Neutrophil (primary cell): ENCODE measurements at regions not wholly inside any gene's neighbourhood (a gene's known extent, or its start where the extent isn't known, plus 50 kb on each side); places are given as distances from the start of the nearest gene placed in this dataset.

ENCODE experiments used
- H3K27ac ChIP-seq: fragments of 200-600 bp; sonication (generic); 2 replicates; pipeline ENCODE4 v1.5.1; 2016; ENCODE audit warnings: mild to moderate bottlenecking, moderate library complexity
- H3K27me3 ChIP-seq: fragments of 200-600 bp; sonication (generic); 2 replicates; pipeline ENCODE4 v1.6.0; 2016; ENCODE audit warnings: mild to moderate bottlenecking
- H3K36me3 ChIP-seq: fragments of 200-600 bp; sonication (generic); 2 replicates; pipeline ENCODE4 v1.5.1; 2017
- H3K4me1 ChIP-seq, 2 experiments: fragments of 200-600 bp in 1 of 2; sonication (generic) in 1 of 2; 1 replicate in 1 of 2; 2 replicates in 1 of 2; pipeline versions ENCODE4 v1.5.1 to v1.6.1; 2013 to 2016; ENCODE audit warnings: low read depth in 1 of 2, low read length in 1 of 2, mild to moderate bottlenecking in 1 of 2, moderate library complexity in 1 of 2; ENCODE audit not compliant: control insufficient read depth in 1 of 2, insufficient read depth in 1 of 2
- H3K4me3 ChIP-seq, 2 experiments: fragments of 200-600 bp in 1 of 2; sonication (generic) in 1 of 2; 1 replicate in 1 of 2; 2 replicates in 1 of 2; pipeline ENCODE4 v1.5.1; 2013 to 2016; ENCODE audit warnings: low read depth in 1 of 2, low read length in 1 of 2, mild to moderate bottlenecking in 1 of 2, moderate library complexity in 1 of 2
- H3K9me3 ChIP-seq: fragments of 200-600 bp; sonication (generic); 2 replicates; pipeline ENCODE4 v1.5.1; 2016
- CTCF ChIP-seq: fragments of 200-600 bp; sonication (generic); IDR thresholded peaks from 2 replicates; pipeline ENCODE4 v1.5.1; 2016; ENCODE audit warnings: antibody characterized with exemption

GRCh38 chr3:182690172-182690571 is 103.1 kb upstream of the ATP11B start:
- no peaks in the 10 kb centered on the region for H3K27me3 ChIP-seq
- TF ChIP-seq CTCF = no peak
- H3K36me3 ChIP-seq = no peaks in the 10 kb centered on the region
- no peaks in the 10 kb centered on the region for H3K9me3 ChIP-seq
- no peak overlapping the region for H3K27ac ChIP-seq
- no peak overlapping the region for H3K4me3 ChIP-seq
- H3K4me1 ChIP-seq = peaks cover 38 to 40% of the 10 kb centered on the region in 2 experiments

- Histone ChIP-seq H3K27ac (peak overlapping the region; percentile 84), H3K36me3 (no peaks in the 10 kb centered on the region), H3K4me1 (peaks cover 34 to 40% of the 10 kb centered on the region in 2 experiments), H3K4me3 (peak overlapping the region in 1 of 2 experiments; percentile 5), H3K27me3 (no peaks in the 10 kb centered on the region), H3K9me3 (no peaks in the 10 kb centered on the region)
- TF ChIP-seq CTCF = no peak
Measured at GRCh38 chr3:182692021-182692420, 101.3 kb upstream of the ATP11B start.

GRCh38 chr3:182692695-182693094 is 100.6 kb upstream of the ATP11B start:
- peak overlapping the region; percentile 5 to 15 for H3K4me3 ChIP-seq
- peak overlapping the region; percentile 84 for H3K27ac ChIP-seq
- no peaks in the 10 kb centered on the region for H3K27me3 ChIP-seq
- TF ChIP-seq CTCF = no peak
- no peaks in the 10 kb centered on the region for H3K36me3 ChIP-seq
- H3K9me3 ChIP-seq = no peaks in the 10 kb centered on the region
- H3K4me1 ChIP-seq = peaks cover 34 to 40% of the 10 kb centered on the region in 2 experiments

- Histone ChIP-seq H3K4me3 (no peak overlapping the region), H3K36me3 (no peaks in the 10 kb centered on the region), H3K9me3 (no peaks in the 10 kb centered on the region), H3K27me3 (no peaks in the 10 kb centered on the region), H3K4me1 (peaks cover 34 to 40% of the 10 kb centered on the region in 2 experiments), H3K27ac (peak overlapping the region; percentile 84)
- TF ChIP-seq CTCF = no peak
Measured at GRCh38 chr3:182693723-182694122, 99.6 kb upstream of the ATP11B start.

- H3K9me3 ChIP-seq = no peaks in the 10 kb centered on the region
- H3K36me3 ChIP-seq = no peaks in the 10 kb centered on the region
Measured at GRCh38 chr3:182696916-182697315, 96.4 kb upstream of the ATP11B start.

More at GRCh38 chr3:182696916-182697315, 96.4 kb upstream of the ATP11B start:
- H3K4me3 ChIP-seq = no peak overlapping the region
- H3K27ac ChIP-seq = no peak overlapping the region
- H3K4me1 ChIP-seq = peaks cover 24 to 32% of the 10 kb centered on the region in 2 experiments
- no peaks in the 10 kb centered on the region for H3K27me3 ChIP-seq
- TF ChIP-seq CTCF = no peak
